Stomach (tissue), 8 donors: ENCODE measurements at regions not wholly inside any gene's neighbourhood (a gene's known extent, or its start where the extent isn't known, plus 50 kb on each side); places are given as distances from the start of the nearest gene placed in this dataset.

ENCODE experiments used
- DNase-seq, 2 donors: peaks; one replicate each; pipeline versions ENCODE4 v3.0.0 to v3.0.0-alpha.2; 2013 to 2019
- H3K27ac ChIP-seq, 5 donors: fragments of 200-600 bp in 4 of 5; sonication (generic) in 4 of 5; one replicate each; pipeline ENCODE4 v1.5.1; 2013 to 2019; ENCODE audit warnings: mild to moderate bottlenecking in 1 of 5, moderate library complexity in 1 of 5
- H3K27me3 ChIP-seq, 3 donors: fragments of 200-600 bp; sonication (generic); one replicate each; pipeline ENCODE4 v1.5.1; 2017 to 2019; ENCODE audit warnings: mixed run types in 1 of 3
- H3K36me3 ChIP-seq, 4 donors: fragments of 200-600 bp; sonication (generic); 1 replicate in 3 of 4; 2 replicates in 1 of 4; pipeline ENCODE4 v1.5.1; 2016 to 2019
- H3K4me1 ChIP-seq, 4 donors: fragments of 200-600 bp; sonication (generic); one replicate each; pipeline ENCODE4 v1.5.1; 2016 to 2019
- H3K4me3 ChIP-seq, 4 donors: fragments of 200-600 bp; sonication (generic) in 3 of 4; one replicate each; pipeline ENCODE4 v1.5.1; 2016 to 2019; ENCODE audit warnings: mild to moderate bottlenecking in 1 of 4
- H3K9me3 ChIP-seq, 4 donors: fragments of 200-600 bp; sonication (generic); one replicate each; pipeline ENCODE4 v1.5.1; 2016 to 2019
- CTCF ChIP-seq, 7 experiments: fragments of 450-650 bp in 4 of 7; fragments of 200-600 bp in 3 of 7; sonication (generic) in 3 of 7; IDR thresholded peaks; one replicate each; pipeline ENCODE4 v1.5.1; 2016 to 2019; ENCODE audit warnings: antibody characterized with exemption in 7 of 7, control low read depth in 2 of 7, mild to moderate bottlenecking in 1 of 7
- EP300 ChIP-seq: sonication (generic); formaldehyde crosslinking; IDR thresholded peaks from one replicate; pipeline ENCODE4 v1.6.1; 2017; ENCODE audit warnings: antibody characterized with exemption
- POLR2A ChIP-seq, 4 donors: fragments of 450-650 bp; IDR thresholded peaks; one replicate each; pipeline ENCODE4 v1.6.1; 2016; ENCODE audit warnings: antibody characterized with exemption in 4 of 4, control low read depth in 2 of 4, mild to moderate bottlenecking in 1 of 4, moderate library complexity in 1 of 4
- POLR2AphosphoS5 ChIP-seq, 3 donors: sonication (generic); formaldehyde crosslinking; IDR thresholded peaks; one replicate each; pipeline ENCODE4 v1.6.1; 2016; ENCODE audit warnings: antibody characterized with exemption in 3 of 3
- WGBS, 5 donors: extraction: QIAGEN DNeasy Blood & Tissue Kit in 3 of 5; methylation state at CpG; one replicate each; pipeline versions ENCODE4 v1.1.5 to v1.1.7; 2013 to 2018; 5-methylcytosine and 5-hydroxymethylcytosine counted together
- intact Hi-C: fragments of 100-400 bp; cut with DNase I; formaldehyde crosslinking; loops from one replicate; pipeline ENCODE4 v1.15.1; 2023; ENCODE audit warnings: low total_unique reads
- donor health status: healthy with polysubstance abuse.
- donor health status: Bipolar disorder and iron deficiency.
- donor health status: healthy.

GRCh38 chr2:163077241-163077640 lies 238.7 kb upstream of the KCNH7 start:
- H3K4me1 ChIP-seq, result no peaks in the 10 kb centered on the region
- no peaks in the 10 kb centered on the region for H3K27me3 ChIP-seq
- intact Hi-C loops, result no loop called here
- WGBS, 5 donors, result 4 to 19% (median 7%) methylated on average over 1 of the region's 1 CpG
- DNase-seq, result no peak
- no peak overlapping the region for H3K4me3 ChIP-seq
- H3K27ac ChIP-seq, result no peak overlapping the region
- TF ChIP-seq EP300, result no peak
- TF ChIP-seq CTCF (IDR thresholded peaks at IDR 0.05), result no peak
- no peak for TF ChIP-seq POLR2A (IDR thresholded peaks at IDR 0.05)
- no peak for TF ChIP-seq POLR2AphosphoS5 (IDR thresholded peaks at IDR 0.05)
- no peaks in the 10 kb centered on the region for H3K36me3 ChIP-seq
- peaks cover 0 to 10% (median 0%) of the 10 kb centered on the region in 4 donors for H3K9me3 ChIP-seq

- no peak for TF ChIP-seq POLR2AphosphoS5 (IDR thresholded peaks at IDR 0.05)
- TF ChIP-seq POLR2A (IDR thresholded peaks at IDR 0.05), result no peak
- TF ChIP-seq CTCF (IDR thresholded peaks at IDR 0.05), result no peak
- TF ChIP-seq EP300, result no peak
- H3K9me3 ChIP-seq, result peaks cover 0 to 3% (median 0%) of the 10 kb centered on the region in 4 donors
- no peak for DNase-seq
- no peak overlapping the region for H3K4me3 ChIP-seq
- intact Hi-C loops, result no loop called here
- H3K27ac ChIP-seq, result no peak overlapping the region
- H3K4me1 ChIP-seq, result no peaks in the 10 kb centered on the region
- H3K36me3 ChIP-seq, result no peaks in the 10 kb centered on the region
- H3K27me3 ChIP-seq, result no peaks in the 10 kb centered on the region
These were observed 227.5 kb upstream of the KCNH7 start for GRCh38 chr2:163066085-163066484.

- TF ChIP-seq POLR2AphosphoS5 (IDR thresholded peaks at IDR 0.05), result no peak
- no peak for TF ChIP-seq CTCF (IDR thresholded peaks at IDR 0.05)
- TF ChIP-seq EP300, result no peak
- no peak for TF ChIP-seq POLR2A (IDR thresholded peaks at IDR 0.05)
- WGBS, 5 donors, result 53 to 75% (median 66%) methylated on average over 3 of the region's 3 CpGs
- no peak overlapping the region for H3K4me3 ChIP-seq
- intact Hi-C loops, result no loop called here
- no peak overlapping the region for H3K27ac ChIP-seq
- H3K36me3 ChIP-seq, result no peaks in the 10 kb centered on the region
- no peaks in the 10 kb centered on the region for H3K4me1 ChIP-seq
- no peaks in the 10 kb centered on the region for H3K9me3 ChIP-seq
- no peak for DNase-seq
- no peaks in the 10 kb centered on the region for H3K27me3 ChIP-seq
These were observed 224.0 kb upstream of the KCNH7 start for GRCh38 chr2:163062524-163062923.

DNA sequence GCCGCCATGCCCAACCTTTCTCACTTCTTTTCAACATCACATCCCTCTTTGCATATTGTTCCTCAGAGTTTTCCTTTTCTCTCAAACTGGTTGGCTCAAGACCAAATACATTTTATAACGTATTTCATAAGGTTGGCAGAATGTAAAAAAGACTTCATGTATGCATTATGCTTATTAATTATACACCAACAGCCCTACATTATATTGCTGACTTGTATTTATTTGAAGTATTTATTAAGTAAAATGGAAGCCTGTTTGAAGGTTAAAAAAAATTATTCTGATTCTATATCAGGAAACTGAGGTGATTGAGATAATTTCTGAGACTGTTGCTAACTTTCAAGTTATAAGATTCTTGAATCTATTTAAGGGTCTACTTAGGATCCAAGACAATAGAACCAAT lies 208.0 kb upstream of the KCNH7 start:
- intact Hi-C loops, result no loop called here
- no peak for TF ChIP-seq EP300
- TF ChIP-seq POLR2AphosphoS5 (IDR thresholded peaks at IDR 0.05), result no peak
- no peak for TF ChIP-seq POLR2A (IDR thresholded peaks at IDR 0.05)
- TF ChIP-seq CTCF (IDR thresholded peaks at IDR 0.05), result no peak
- no peaks in the 10 kb centered on the region for H3K36me3 ChIP-seq
- WGBS, 5 donors, result 67 to 78% (median 76%) methylated on average over 2 of the region's 2 CpGs
- no peaks in the 10 kb centered on the region for H3K9me3 ChIP-seq
- no peak overlapping the region for H3K27ac ChIP-seq
- no peaks in the 10 kb centered on the region for H3K27me3 ChIP-seq
- no peaks in the 10 kb centered on the region for H3K4me1 ChIP-seq
- no peak for DNase-seq
- no peak overlapping the region for H3K4me3 ChIP-seq
